BLaER1 treated with 17β-estradiol and CSF1 and Interleukin-3, amounts not matched to agents 10 nM and 100 nM (cell line): ENCODE measurements at regions not wholly inside any gene's neighbourhood (a gene's known extent, or its start where the extent isn't known, plus 50 kb on each side); places are given as distances from the start of the nearest gene placed in this dataset.
"Not testable (repeated sequence)": the region's sequence is repeated elsewhere in the genome, so short reads cannot be mapped to it uniquely, and the experiment has no call there.

Experiments used
- H3K27ac ChIP-seq, 11 experiments: shearing (Covaris generic); formaldehyde crosslinking; 2 replicates each; pipeline ENCODE4 v1.8.1; 2022
- H3K27me3 ChIP-seq, 11 experiments: shearing (Covaris generic); formaldehyde crosslinking; 2 replicates each; pipeline ENCODE4 v1.8.1; 2022
- H3K36me3 ChIP-seq, 11 experiments: shearing (Covaris generic); formaldehyde crosslinking; 2 replicates each; pipeline ENCODE4 v1.8.1; 2022
- H3K4me1 ChIP-seq, 10 experiments: shearing (Covaris generic); formaldehyde crosslinking; 2 replicates each; pipeline ENCODE4 v1.8.1; 2022
- H3K4me2 ChIP-seq, 11 experiments: shearing (Covaris generic); formaldehyde crosslinking; 2 replicates each; pipeline ENCODE4 v1.8.1; 2022
- H3K4me3 ChIP-seq, 10 experiments: shearing (Covaris generic); formaldehyde crosslinking; 2 replicates each; pipeline ENCODE4 v1.8.1; 2022
- H3K9ac ChIP-seq, 11 experiments: shearing (Covaris generic); formaldehyde crosslinking; 2 replicates each; pipeline ENCODE4 v1.8.1; 2022
- H3K9me3 ChIP-seq, 11 experiments: shearing (Covaris generic); formaldehyde crosslinking; replicated peaks in 1 of 11; 2 replicates each; pipeline ENCODE4 v1.8.1; 2022
- H4K20me1 ChIP-seq, 11 experiments: shearing (Covaris generic); formaldehyde crosslinking; 2 replicates each; pipeline ENCODE4 v1.8.1; 2022
- Cebpa-rat ChIP-seq, 11 experiments: shearing (Covaris generic); IDR thresholded peaks; 2 replicates each; pipeline ENCODE4 v1.8.1; 2022

DNA sequence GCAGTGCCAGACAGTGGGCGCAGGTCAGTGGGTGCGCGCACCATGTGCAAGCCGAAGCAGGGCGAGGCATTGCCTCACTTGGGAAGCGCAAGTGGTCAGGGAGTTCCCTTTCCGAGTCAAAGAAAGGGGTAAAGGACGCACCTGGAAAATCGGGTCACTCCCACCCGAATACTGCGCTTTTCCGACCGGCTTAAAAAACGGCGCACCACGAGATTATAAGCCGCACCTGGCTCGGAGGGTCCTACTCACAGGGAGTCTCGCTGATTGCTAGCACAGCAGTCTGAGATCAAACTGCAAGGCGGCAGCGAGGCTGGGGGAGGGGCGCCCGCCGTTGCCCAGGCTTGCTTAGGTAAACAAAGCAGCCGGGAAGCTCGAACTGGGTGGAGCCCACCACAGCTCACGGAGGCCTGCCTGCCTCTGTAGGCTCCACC, 77.9 kb downstream of the NR4A2 start:
- H3K27ac ChIP-seq, H3K4me2 ChIP-seq, H4K20me1 ChIP-seq, H3K4me3 ChIP-seq, H3K9ac ChIP-seq, H3K27me3 ChIP-seq, H3K36me3 ChIP-seq, H3K4me1 ChIP-seq, H3K9me3 ChIP-seq: not testable (repeated sequence)

- H3K4me2 ChIP-seq, result no peak overlapping the region
- no peaks in the 10 kb centered on the region for H3K27me3 ChIP-seq
- H3K36me3 ChIP-seq, result no peaks in the 10 kb centered on the region
- H3K4me1 ChIP-seq, result no peaks in the 10 kb centered on the region
- no peaks in the 10 kb centered on the region for H4K20me1 ChIP-seq
- TF ChIP-seq Cebpa-rat (IDR thresholded peaks at IDR 0.05), result no peak
- no peak overlapping the region for H3K9ac ChIP-seq
- H3K9me3 ChIP-seq, result no peaks in the 10 kb centered on the region
- no peak overlapping the region for H3K27ac ChIP-seq
- no peak overlapping the region for H3K4me3 ChIP-seq
Observed at GRCh38 chr2:156253765-156254164, 78.8 kb downstream of the NR4A2 start.

- no peaks in the 10 kb centered on the region for H4K20me1 ChIP-seq
- H3K4me3 ChIP-seq, result no peak overlapping the region
- H3K4me2 ChIP-seq, result no peak overlapping the region
- peaks cover 0 to 3% (median under 1%) of the 10 kb centered on the region in 11 experiments; a peak in 6 of 22 replicates for H3K9me3 ChIP-seq
- no peaks in the 10 kb centered on the region for H3K27me3 ChIP-seq
- no peaks in the 10 kb centered on the region for H3K4me1 ChIP-seq
- no peak for TF ChIP-seq Cebpa-rat (IDR thresholded peaks at IDR 0.05)
- H3K36me3 ChIP-seq, result no peaks in the 10 kb centered on the region
- H3K9ac ChIP-seq, result no peak overlapping the region
- H3K27ac ChIP-seq, result no peak overlapping the region
Observed at GRCh38 chr2:156242874-156243273, 89.6 kb downstream of the NR4A2 start.

DNA sequence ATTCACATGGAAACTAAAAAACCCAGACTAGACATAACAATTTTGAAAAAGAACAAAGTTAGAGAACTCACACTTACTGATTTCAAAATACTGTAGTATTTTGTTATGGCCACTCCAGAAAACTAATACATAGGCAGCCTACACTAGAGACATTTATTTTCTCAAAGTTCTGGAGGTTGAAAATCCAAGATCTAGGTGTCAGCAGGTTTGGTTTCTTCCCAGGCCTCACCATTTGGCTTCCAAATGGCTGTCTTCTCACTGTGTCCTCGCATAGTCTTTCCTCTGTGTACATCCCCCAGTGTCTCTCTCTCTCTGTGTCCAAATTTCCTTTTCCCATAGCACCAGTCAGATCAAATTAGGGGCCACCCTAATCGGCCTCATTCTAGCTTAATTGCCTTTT, 95.0 kb downstream of the NR4A2 start:
- Histone ChIP-seq H3K36me3 (no peaks in the 10 kb centered on the region), H4K20me1 (no peaks in the 10 kb centered on the region), H3K27ac (no peak overlapping the region), H3K9ac (no peak overlapping the region), H3K4me3 (no peak overlapping the region), H3K9me3 (peaks cover 0 to 22% (median 5%) of the 10 kb centered on the region in 11 experiments; a peak in 11 of 22 replicates), H3K27me3 (no peaks in the 10 kb centered on the region), H3K4me2 (no peak overlapping the region), H3K4me1 (no peaks in the 10 kb centered on the region)
- TF ChIP-seq Cebpa-rat (IDR thresholded peaks at IDR 0.05), result no peak

GRCh38 chr2:156229724-156230362, 102.7 kb downstream of the NR4A2 start:
- H3K4me3 ChIP-seq, result no peak overlapping the region
- peaks cover 0 to 8% (median 6%) of the 10 kb centered on the region in 10 experiments; a peak in 7 of 20 replicates for H3K4me1 ChIP-seq
- no peak for TF ChIP-seq Cebpa-rat (IDR thresholded peaks at IDR 0.05)
- no peak overlapping the region for H3K27ac ChIP-seq
- no peaks in the 10 kb centered on the region for H4K20me1 ChIP-seq
- no peaks in the 10 kb centered on the region for H3K36me3 ChIP-seq
- no peak overlapping the region for H3K9ac ChIP-seq
- peaks cover 7 to 31% (median 14%) of the 10 kb centered on the region in 11 experiments; a peak in 17 of 22 replicates for H3K9me3 ChIP-seq
- H3K4me2 ChIP-seq, result peak overlapping the region in 9 of 11 experiments; percentile 2 to 46 (median 27); a peak in 8 of 22 replicates
- H3K27me3 ChIP-seq, result no peaks in the 10 kb centered on the region

GRCh38 chr2:156223328-156223727, 109.2 kb downstream of the NR4A2 start:
- not testable (repeated sequence) for H3K4me2 ChIP-seq, H3K36me3 ChIP-seq, H3K4me3 ChIP-seq, H3K4me1 ChIP-seq, H3K27ac ChIP-seq, H4K20me1 ChIP-seq, H3K27me3 ChIP-seq, H3K9ac ChIP-seq
- H3K9me3 ChIP-seq, result peaks cover 18 to 45% (median 26%) of the 10 kb centered on the region in 11 experiments; a peak in 20 of 22 replicates

DNA sequence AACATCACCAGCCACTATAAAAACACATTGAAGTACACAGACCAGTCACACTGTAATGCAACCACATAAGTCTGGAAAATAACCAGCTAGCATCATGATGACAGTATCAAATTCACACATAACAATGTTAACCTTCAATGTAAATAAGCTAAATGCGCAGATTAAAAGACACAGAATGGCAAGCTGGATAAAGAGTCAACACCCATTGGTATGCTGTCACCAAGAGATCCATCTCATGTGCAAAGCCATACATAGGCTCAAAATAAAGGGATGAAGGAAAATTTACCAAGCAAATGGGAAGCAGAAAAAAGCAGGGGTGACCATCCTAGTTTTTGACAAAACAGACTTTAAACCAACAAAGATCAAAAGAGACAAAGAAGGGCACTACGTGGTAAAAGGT, 110.8 kb downstream of the NR4A2 start:
- 0 out of 20 replicates have a peak, but pooled peaks cover 0 to 1% (median 0%) of the 10 kb centered on the region in 10 experiments for H3K4me1 ChIP-seq
- H3K4me3 ChIP-seq, result no peak overlapping the region
- no peak overlapping the region for H3K27ac ChIP-seq
- peaks cover 18 to 45% (median 26%) of the 10 kb centered on the region in 11 experiments; a peak in 20 of 22 replicates for H3K9me3 ChIP-seq
- H3K36me3 ChIP-seq, result no peaks in the 10 kb centered on the region
- H4K20me1 ChIP-seq, result no peaks in the 10 kb centered on the region
- H3K9ac ChIP-seq, result no peak overlapping the region
- TF ChIP-seq Cebpa-rat (IDR thresholded peaks at IDR 0.05), result no peak
- H3K27me3 ChIP-seq, result no peaks in the 10 kb centered on the region
- H3K4me2 ChIP-seq, result no peak overlapping the region

DNA sequence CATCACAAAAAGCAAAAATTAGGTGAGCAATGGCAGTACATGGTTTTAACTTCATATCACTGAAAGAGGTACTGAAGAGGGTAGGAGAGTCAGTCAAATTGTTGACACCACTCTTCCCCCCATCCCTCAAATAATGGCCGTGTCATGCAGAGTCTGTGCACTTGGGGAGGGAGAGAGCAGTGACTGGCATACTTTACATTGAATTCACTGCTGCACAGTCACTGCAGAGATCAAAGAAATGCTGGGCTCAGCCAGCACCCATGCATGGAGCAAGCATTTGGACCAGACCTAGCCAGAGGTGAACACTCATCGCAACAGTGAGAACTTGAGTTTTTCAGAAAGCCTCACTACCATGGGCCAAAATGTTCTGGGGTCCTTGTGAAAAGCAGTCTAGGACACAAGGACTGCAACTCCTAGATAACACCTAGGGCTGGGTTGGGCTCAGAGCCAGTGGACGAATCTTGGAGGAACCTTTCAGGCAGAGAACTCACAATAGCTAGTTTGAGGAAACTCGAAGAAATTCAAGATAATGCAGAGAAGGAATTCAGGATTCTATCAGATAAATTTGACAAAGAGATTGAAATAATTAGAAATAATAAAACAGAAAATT, 112.9 kb downstream of the NR4A2 start:
- Histone ChIP-seq H3K9me3 (peaks cover 18 to 39% (median 26%) of the 10 kb centered on the region in 11 experiments; a peak in 20 of 22 replicates), H4K20me1 (no peaks in the 10 kb centered on the region), H3K4me1 (0 out of 20 replicates have a peak, but pooled peaks cover 0 to 4% (median 0%) of the 10 kb centered on the region in 10 experiments), H3K4me3 (no peak overlapping the region), H3K27ac (no peak overlapping the region), H3K4me2 (no peak overlapping the region), H3K27me3 (no peaks in the 10 kb centered on the region), H3K9ac (no peak overlapping the region), H3K36me3 (no peaks in the 10 kb centered on the region)
- TF ChIP-seq Cebpa-rat (IDR thresholded peaks at IDR 0.05), result no peak

DNA sequence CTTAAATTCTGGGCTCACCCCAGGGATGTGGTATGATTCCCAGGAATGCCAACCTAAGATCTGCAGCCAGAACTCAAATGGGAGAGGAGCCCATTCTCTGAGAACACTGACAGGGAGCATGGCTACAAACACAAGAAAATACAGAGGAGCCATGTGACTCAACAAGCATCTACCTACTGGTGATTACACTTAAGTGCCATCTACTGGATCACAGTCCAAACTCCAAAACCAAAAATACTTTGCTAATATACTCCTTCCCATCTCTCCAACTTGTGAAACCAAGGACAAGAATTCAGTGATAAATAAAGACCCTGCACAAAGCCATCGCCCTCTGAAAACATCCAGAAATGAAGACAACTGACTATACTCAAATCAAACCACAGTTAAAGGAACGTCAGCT, 116.9 kb downstream of the NR4A2 start:
- H3K4me2 ChIP-seq, result no peak overlapping the region

GRCh38 chr2:156211318-156211717, 121.2 kb downstream of the NR4A2 start:
- H3K4me1 ChIP-seq, result no peaks in the 10 kb centered on the region
- H3K27me3 ChIP-seq, result no peaks in the 10 kb centered on the region
- H3K9me3 ChIP-seq, result no peaks in the 10 kb centered on the region
- H3K4me3 ChIP-seq, result no peak overlapping the region
- H4K20me1 ChIP-seq, result no peaks in the 10 kb centered on the region
- no peak overlapping the region for H3K9ac ChIP-seq
- no peak overlapping the region for H3K27ac ChIP-seq
- no peak for TF ChIP-seq Cebpa-rat (IDR thresholded peaks at IDR 0.05)
- H3K36me3 ChIP-seq, result no peaks in the 10 kb centered on the region
- H3K4me2 ChIP-seq, result no peak overlapping the region

More for the DNA sequence above, 116.9 kb downstream of the NR4A2 start:
- Histone ChIP-seq H3K9me3 (no peaks in the 10 kb centered on the region), H4K20me1 (no peaks in the 10 kb centered on the region), H3K9ac (no peak overlapping the region), H3K36me3 (no peaks in the 10 kb centered on the region), H3K4me3 (no peak overlapping the region), H3K4me1 (0 out of 20 replicates have a peak, but pooled peaks cover 0 to 4% (median 0%) of the 10 kb centered on the region in 10 experiments), H3K27ac (no peak overlapping the region), H3K27me3 (no peaks in the 10 kb centered on the region)
- no peak for TF ChIP-seq Cebpa-rat (IDR thresholded peaks at IDR 0.05)
